ENCODE measurements at regions not wholly inside any gene's neighbourhood (a gene's known extent, or its start where the extent isn't known, plus 50 kb on each side); places are given as distances from the start of the nearest gene placed in this dataset.

GRCh38 chr6:4451081-4451480, 315.7 kb upstream of the ECI2 start:
- DNase-seq (ENCODE audit: low spot score in 2 of 2) (no peak), ATAC-seq (no peak)
- H3K27ac Mint-ChIP-seq: no peak overlapping the region
- H3K9me3 Mint-ChIP-seq: no peaks in the 10 kb centered on the region
- peaks cover 6% of the 10 kb centered on the region for H3K4me1 Mint-ChIP-seq
- H3K4me3 Mint-ChIP-seq: no peak overlapping the region
- H3K36me3 Mint-ChIP-seq: no peaks in the 10 kb centered on the region

DNA sequence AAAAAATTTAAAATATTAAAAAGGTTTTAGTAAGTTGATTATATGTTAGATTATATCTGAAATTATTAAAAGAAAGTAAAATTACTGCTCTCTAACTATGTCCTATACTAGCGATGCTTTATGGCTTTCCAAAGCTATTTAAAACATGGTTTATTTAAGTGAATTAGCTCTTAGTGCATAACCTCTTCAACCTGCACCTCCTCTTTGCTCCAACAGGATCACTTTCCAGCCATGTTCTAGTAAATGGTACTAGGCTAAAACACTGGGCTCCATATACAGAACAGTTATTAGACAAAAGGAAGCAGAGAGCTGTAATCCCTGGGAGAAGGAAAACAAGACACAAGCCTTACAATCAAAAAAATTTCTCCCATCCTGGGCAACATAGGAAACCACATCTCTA, 314.9 kb upstream of the ECI2 start:
- H3K9me3 Mint-ChIP-seq: no peaks in the 10 kb centered on the region
- ATAC-seq: no peak
- H3K27ac Mint-ChIP-seq: no peak overlapping the region
- DNase-seq (ENCODE audit: low spot score in 2 of 2): no peak
- H3K36me3 Mint-ChIP-seq: no peaks in the 10 kb centered on the region
- no peak overlapping the region for H3K4me3 Mint-ChIP-seq
- H3K4me1 Mint-ChIP-seq: peaks cover 6% of the 10 kb centered on the region

DNA sequence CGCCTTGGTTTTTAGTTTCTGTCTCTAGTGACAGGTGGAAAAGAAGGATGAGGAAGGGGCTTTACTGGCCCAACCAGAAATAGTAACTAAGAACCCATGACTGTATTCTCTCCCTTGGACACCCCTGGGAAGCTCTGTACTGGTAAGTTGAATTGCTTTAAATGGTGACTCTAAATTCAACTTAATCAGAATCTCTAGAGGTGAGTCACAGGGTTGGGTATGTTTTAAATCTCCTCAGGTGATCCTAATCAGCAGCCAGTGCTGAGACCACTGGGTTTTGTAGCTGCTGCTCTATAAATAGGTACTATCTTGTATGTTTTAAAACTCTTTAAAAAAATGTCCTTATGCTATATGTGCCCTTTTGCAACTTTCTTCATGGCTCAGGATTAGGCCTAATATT, 314.0 kb upstream of the ECI2 start:
- H3K9me3 Mint-ChIP-seq: no peaks in the 10 kb centered on the region
- no peaks in the 10 kb centered on the region for H3K36me3 Mint-ChIP-seq
- H3K4me1 Mint-ChIP-seq: peaks cover 5% of the 10 kb centered on the region
- H3K27ac Mint-ChIP-seq: no peak overlapping the region
- ATAC-seq (no peak), DNase-seq (ENCODE audit: low spot score in 2 of 2) (no peak)
- H3K4me3 Mint-ChIP-seq: no peak overlapping the region

GRCh38 chr6:4448841-4449240, 313.5 kb upstream of the ECI2 start:
- H3K4me1 Mint-ChIP-seq: no peaks in the 10 kb centered on the region
- no peak for DNase-seq (ENCODE audit: low spot score in 2 of 2)
- H3K9me3 Mint-ChIP-seq: no peaks in the 10 kb centered on the region
- no peak overlapping the region for H3K27ac Mint-ChIP-seq
- no peak for ATAC-seq
- no peak overlapping the region for H3K4me3 Mint-ChIP-seq
- no peaks in the 10 kb centered on the region for H3K36me3 Mint-ChIP-seq

DNA sequence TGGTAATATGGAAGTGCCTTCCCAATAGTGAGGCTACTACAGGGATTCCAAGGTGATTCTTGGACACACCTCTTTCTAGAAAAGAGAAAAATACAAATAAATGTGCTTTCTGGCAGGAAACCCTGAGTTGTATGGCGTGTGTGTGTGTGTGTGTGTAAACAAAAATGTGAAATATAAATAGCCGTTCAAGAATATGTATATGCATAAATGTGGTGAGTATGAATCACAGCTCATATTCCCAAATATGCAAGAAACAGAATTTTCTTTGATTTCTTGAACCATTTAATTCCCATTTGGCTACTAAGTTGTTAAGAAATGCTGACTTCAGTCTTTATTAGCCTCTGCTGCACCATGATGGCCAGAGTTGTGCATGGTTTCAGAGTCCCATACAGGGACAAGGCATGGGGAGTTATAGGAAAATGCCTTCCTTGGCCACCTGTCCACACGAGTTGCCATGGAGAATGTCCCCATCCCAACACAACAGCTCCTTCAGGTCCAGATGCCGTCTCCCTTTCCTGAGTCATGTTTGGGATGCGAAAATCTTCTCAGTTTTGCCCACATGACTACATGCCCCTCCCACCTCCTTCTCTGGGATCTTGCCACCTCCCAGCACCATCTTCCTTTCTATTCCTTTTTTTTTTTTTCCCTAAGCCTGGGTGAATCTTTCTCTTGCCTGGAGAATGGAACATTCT, 312.4 kb upstream of the ECI2 start:
- Mint-ChIP-seq H3K4me1 (no peaks in the 10 kb centered on the region), H3K4me3 (no peak overlapping the region), H3K36me3 (no peaks in the 10 kb centered on the region), H3K27ac (no peak overlapping the region), H3K9me3 (no peaks in the 10 kb centered on the region)
- ATAC-seq: no peak
- no peak for DNase-seq (ENCODE audit: low spot score in 2 of 2)

DNA sequence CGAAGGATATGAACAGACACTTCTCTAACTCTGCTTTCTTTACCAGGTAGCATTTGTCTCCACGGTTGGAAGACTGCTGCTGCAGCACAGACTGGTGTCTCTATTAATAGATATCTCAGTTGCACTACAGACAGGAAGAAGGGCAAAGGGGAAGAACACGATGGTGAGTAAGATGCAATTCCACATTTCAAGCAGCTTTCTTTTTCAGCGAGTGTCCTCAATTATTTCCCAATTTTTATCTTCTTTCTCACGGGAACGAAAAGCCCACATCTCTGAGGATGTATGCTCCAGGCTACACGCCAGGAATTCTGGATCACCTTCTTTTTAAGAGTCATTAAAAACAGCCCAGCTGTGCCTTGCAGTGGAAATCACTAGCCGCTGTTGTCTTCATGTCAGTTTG, 311.6 kb upstream of the ECI2 start:
- DNase-seq (ENCODE audit: low spot score in 2 of 2): no peak
- no peak for ATAC-seq
- no peak overlapping the region for H3K27ac Mint-ChIP-seq
- no peak overlapping the region for H3K4me3 Mint-ChIP-seq
- no peaks in the 10 kb centered on the region for H3K36me3 Mint-ChIP-seq
- H3K9me3 Mint-ChIP-seq: no peaks in the 10 kb centered on the region
- H3K4me1 Mint-ChIP-seq: no peaks in the 10 kb centered on the region

- DNase-seq (ENCODE audit: low spot score in 2 of 2): no peak
- H3K4me1 Mint-ChIP-seq: no peaks in the 10 kb centered on the region
- no peaks in the 10 kb centered on the region for H3K36me3 Mint-ChIP-seq
- no peak overlapping the region for H3K27ac Mint-ChIP-seq
- H3K4me3 Mint-ChIP-seq: no peak overlapping the region
- no peaks in the 10 kb centered on the region for H3K9me3 Mint-ChIP-seq
- no peak for ATAC-seq
Observed at GRCh38 chr6:4441981-4442434, 306.6 kb upstream of the ECI2 start.

GRCh38 chr6:4439159-4439558, 303.8 kb upstream of the ECI2 start:
- H3K36me3 Mint-ChIP-seq: no peaks in the 10 kb centered on the region

GRCh38 chr6:4437342-4437741, 302.0 kb upstream of the ECI2 start:
- DNase-seq (ENCODE audit: low spot score in 2 of 2) (no peak), ATAC-seq (no peak)
- Mint-ChIP-seq H3K9me3 (no peaks in the 10 kb centered on the region), H3K4me3 (no peak overlapping the region), H3K27ac (no peak overlapping the region), H3K36me3 (no peaks in the 10 kb centered on the region), H3K4me1 (no peaks in the 10 kb centered on the region)

More at GRCh38 chr6:4439159-4439558, 303.8 kb upstream of the ECI2 start:
- ATAC-seq (no peak), DNase-seq (ENCODE audit: low spot score in 2 of 2) (no peak)
- Mint-ChIP-seq H3K9me3 (no peaks in the 10 kb centered on the region), H3K4me1 (no peaks in the 10 kb centered on the region), H3K27ac (no peak overlapping the region), H3K4me3 (no peak overlapping the region)

DNA sequence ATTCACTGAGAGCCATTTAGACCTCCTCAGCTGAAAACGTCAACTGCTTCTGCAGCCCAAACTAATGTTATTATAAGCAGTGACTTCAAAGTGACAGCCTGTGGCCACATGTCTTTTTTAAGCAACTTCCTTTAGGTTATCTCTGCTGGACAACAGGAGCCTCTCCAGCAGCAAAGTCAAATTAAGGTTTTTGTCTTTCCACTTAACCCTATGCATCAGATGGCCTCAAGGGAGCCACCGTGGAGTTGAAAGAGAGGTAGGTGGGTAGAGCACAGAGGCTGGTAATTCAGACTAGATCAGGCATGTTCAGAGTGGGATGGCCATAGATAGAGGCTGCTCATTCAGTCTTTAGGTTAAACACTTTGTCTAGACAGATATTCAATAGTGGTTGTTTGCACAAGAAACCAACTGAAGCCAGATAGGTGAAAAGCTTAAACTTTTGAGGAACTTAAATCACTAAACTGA, 300.6 kb upstream of the ECI2 start:
- DNase-seq (ENCODE audit: low spot score in 2 of 2): no peak
- Mint-ChIP-seq H3K27ac (no peak overlapping the region), H3K4me1 (no peaks in the 10 kb centered on the region), H3K9me3 (no peaks in the 10 kb centered on the region), H3K4me3 (no peak overlapping the region), H3K36me3 (no peaks in the 10 kb centered on the region)
- ATAC-seq: no peak

DNA sequence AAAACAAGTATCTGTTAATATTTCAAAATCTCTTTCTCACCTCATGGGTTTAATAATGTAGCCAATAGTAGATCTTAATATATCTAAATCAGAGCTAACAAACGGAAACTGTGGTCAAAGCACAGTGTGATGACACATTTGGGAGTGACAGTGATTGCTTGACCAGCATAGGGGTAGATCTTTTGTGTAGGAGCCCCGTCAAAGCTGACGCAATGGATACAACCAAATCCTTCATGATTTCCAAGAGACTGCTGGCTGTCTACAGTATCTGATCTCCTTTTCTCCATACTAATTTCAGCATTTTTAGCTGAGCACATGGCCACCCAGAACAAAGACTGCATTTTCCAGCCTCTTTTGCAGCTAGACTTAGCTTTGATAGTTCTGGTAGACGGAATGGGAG, 299.3 kb upstream of the ECI2 start:
- no peaks in the 10 kb centered on the region for H3K9me3 Mint-ChIP-seq
- no peak overlapping the region for H3K27ac Mint-ChIP-seq
- H3K4me3 Mint-ChIP-seq: no peak overlapping the region
- H3K4me1 Mint-ChIP-seq: no peaks in the 10 kb centered on the region
- ATAC-seq (no peak), DNase-seq (ENCODE audit: low spot score in 2 of 2) (no peak)
- H3K36me3 Mint-ChIP-seq: no peaks in the 10 kb centered on the region

GRCh38 chr6:4433199-4433598, 297.8 kb upstream of the ECI2 start:
- no peaks in the 10 kb centered on the region for H3K36me3 Mint-ChIP-seq
- no peak for ATAC-seq
- H3K9me3 Mint-ChIP-seq: no peaks in the 10 kb centered on the region
- no peak for DNase-seq (ENCODE audit: low spot score in 2 of 2)
- H3K4me1 Mint-ChIP-seq: no peaks in the 10 kb centered on the region
- H3K4me3 Mint-ChIP-seq: no peak overlapping the region
- no peak overlapping the region for H3K27ac Mint-ChIP-seq

GRCh38 chr6:4426968-4427367, 291.6 kb upstream of the ECI2 start:
- no peak overlapping the region for H3K4me3 Mint-ChIP-seq
- DNase-seq (ENCODE audit: low spot score in 2 of 2) (no peak), ATAC-seq (no peak)
- no peaks in the 10 kb centered on the region for H3K4me1 Mint-ChIP-seq
- no peak overlapping the region for H3K27ac Mint-ChIP-seq
- H3K9me3 Mint-ChIP-seq: no peaks in the 10 kb centered on the region
- H3K36me3 Mint-ChIP-seq: no peaks in the 10 kb centered on the region

DNA sequence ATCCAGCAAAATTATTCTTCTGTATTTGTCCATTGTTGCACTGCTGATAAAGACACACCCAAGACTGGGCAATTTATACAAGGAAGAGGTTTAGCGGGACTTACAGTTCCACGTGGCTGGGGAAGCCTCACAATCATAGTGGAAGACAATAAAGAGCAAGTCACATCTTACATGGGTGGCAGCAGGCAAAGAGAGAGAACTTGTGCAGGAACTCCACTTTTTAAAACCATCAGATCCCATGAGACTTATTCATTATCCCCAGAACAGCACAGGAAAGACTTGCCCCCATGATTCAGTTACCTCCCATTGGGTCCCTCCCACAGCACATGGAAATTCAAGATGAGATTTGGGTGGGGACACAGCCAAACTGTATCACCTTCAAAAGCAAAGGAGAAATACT, 286.5 kb upstream of the ECI2 start:
- Mint-ChIP-seq H3K4me1 (no peaks in the 10 kb centered on the region), H3K27ac (no peak overlapping the region), H3K4me3 (no peak overlapping the region), H3K36me3 (no peaks in the 10 kb centered on the region), H3K9me3 (no peaks in the 10 kb centered on the region)
- ATAC-seq (no peak), DNase-seq (ENCODE audit: low spot score in 2 of 2) (no peak)

DNA sequence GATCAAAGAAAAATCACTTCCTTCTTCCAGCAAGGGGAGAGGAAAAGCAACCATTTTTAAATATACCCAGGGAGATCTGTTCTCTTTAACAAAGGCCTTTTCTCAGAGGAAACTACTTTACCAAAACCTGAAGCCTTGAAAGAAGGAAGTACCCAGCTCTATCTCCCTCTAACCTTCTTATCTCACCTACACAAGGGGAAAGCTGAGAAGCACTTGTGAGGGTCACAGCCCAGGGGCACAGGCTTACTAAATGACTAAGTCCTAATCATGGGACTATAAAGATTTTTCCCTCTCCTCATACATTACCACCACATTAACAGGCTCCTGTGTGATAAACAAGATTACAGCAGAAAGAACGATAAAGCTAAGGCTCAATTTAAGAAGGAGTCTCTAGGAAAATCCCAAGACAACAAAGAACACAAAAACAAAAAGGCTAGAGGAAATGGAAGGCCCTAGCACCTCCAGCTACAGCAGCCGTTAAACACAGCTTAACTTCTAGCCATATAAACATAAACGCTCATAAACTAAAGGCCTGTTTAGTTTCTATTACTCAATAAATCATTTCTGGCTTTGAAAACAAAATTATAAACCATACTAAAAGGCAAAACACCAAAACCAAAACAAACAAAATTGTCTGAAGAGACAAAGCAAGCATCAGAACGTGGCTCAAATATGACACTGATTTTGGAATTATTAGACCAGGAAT, 284.9 kb upstream of the ECI2 start:
- no peaks in the 10 kb centered on the region for H3K9me3 Mint-ChIP-seq
- H3K36me3 Mint-ChIP-seq: no peaks in the 10 kb centered on the region
- no peak for ATAC-seq
- H3K4me1 Mint-ChIP-seq: no peaks in the 10 kb centered on the region
- DNase-seq (ENCODE audit: low spot score in 2 of 2): no peak
- H3K27ac Mint-ChIP-seq: no peak overlapping the region
- H3K4me3 Mint-ChIP-seq: no peak overlapping the region

DNA sequence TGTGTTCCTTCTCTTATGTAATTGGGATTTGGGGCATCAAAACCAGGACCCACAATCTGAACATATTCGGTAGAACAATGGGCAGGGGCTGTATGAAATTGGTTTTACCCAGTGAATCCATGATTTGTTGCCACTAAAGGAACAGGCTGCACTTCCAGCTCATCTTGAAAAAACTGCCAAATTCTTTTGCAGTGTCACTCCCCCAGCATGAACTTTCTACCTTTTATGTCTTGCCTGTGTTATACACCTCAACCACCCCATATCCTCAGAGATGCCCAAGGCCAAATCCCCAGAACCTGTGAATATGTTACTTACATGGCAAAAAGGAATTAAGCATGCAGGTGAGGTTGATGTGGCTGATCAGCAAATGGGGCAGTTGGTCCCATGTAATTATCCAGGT, 280.2 kb upstream of the ECI2 start:
- H3K36me3 Mint-ChIP-seq: no peaks in the 10 kb centered on the region
- ATAC-seq: no peak
- H3K4me3 Mint-ChIP-seq: no peak overlapping the region
- no peaks in the 10 kb centered on the region for H3K9me3 Mint-ChIP-seq
- H3K4me1 Mint-ChIP-seq: no peaks in the 10 kb centered on the region
- no peak for DNase-seq (ENCODE audit: low spot score in 2 of 2)
- H3K27ac Mint-ChIP-seq: no peak overlapping the region
